ENCODE measurements at regions not wholly inside any gene's neighbourhood (a gene's known extent, or its start where the extent isn't known, plus 50 kb on each side); places are given as distances from the start of the nearest gene placed in this dataset.

- DNase-seq (ENCODE audit: low read depth), result no peak
Observed at GRCh38 chr7:115883629-115884028, 146.9 kb downstream of the TFEC start.

GRCh38 chr7:115881476-115881875 lies 149.1 kb downstream of the TFEC start:
- no peak for DNase-seq (ENCODE audit: low read depth)

- no peak for DNase-seq (ENCODE audit: low read depth)
Observed at GRCh38 chr7:115879171-115879570, 151.4 kb downstream of the TFEC start.

- DNase-seq (ENCODE audit: low read depth), result peak; percentile 48
Observed at GRCh38 chr7:115869801-115870200, 160.8 kb downstream of the TFEC start.

GRCh38 chr7:115869190-115869589 lies 161.4 kb downstream of the TFEC start:
- peak; percentile 26 for DNase-seq (ENCODE audit: low read depth)

GRCh38 chr7:115868369-115868768 lies 162.2 kb downstream of the TFEC start:
- DNase-seq (ENCODE audit: low read depth), result no peak

- no peak for DNase-seq (ENCODE audit: low read depth)
Observed at GRCh38 chr7:115864082-115864481, 166.5 kb downstream of the TFEC start.

GRCh38 chr7:115851291-115851690 lies 179.3 kb downstream of the TFEC start:
- peak; percentile 67 for DNase-seq (ENCODE audit: low read depth)

GRCh38 chr7:115850774-115851173 lies 179.8 kb downstream of the TFEC start:
- no peak for DNase-seq (ENCODE audit: low read depth)

GRCh38 chr7:115844857-115845256 lies 185.7 kb downstream of the TFEC start:
- DNase-seq (ENCODE audit: low read depth), result peak; percentile 71

GRCh38 chr7:115840702-115841101 lies 189.9 kb downstream of the TFEC start:
- DNase-seq (ENCODE audit: low read depth), result no peak

- peak; percentile 27 for DNase-seq (ENCODE audit: low read depth)
Observed at GRCh38 chr7:115838829-115839228, 191.7 kb downstream of the TFEC start.

- no peak for DNase-seq (ENCODE audit: low read depth)
Observed at GRCh38 chr7:115831371-115831770, 199.2 kb downstream of the TFEC start.

- DNase-seq (ENCODE audit: low read depth), result no peak
Observed at GRCh38 chr7:115827305-115828045, 203.1 kb downstream of the TFEC start.

- peak; percentile 61 for DNase-seq (ENCODE audit: low read depth)
Observed at GRCh38 chr7:115825456-115826115, 205.0 kb downstream of the TFEC start.

- DNase-seq (ENCODE audit: low read depth), result no peak
Observed at GRCh38 chr7:115822801-115823200, 207.8 kb downstream of the TFEC start.

- DNase-seq (ENCODE audit: low read depth), result no peak
Observed at GRCh38 chr7:115822380-115822779, 208.2 kb downstream of the TFEC start.

GRCh38 chr7:115816318-115816974 lies 214.1 kb downstream of the TFEC start:
- no peak for DNase-seq (ENCODE audit: low read depth)

GRCh38 chr7:115812794-115813193 lies 217.8 kb downstream of the TFEC start:
- DNase-seq (ENCODE audit: low read depth), result no peak

GRCh38 chr7:115805458-115805857 lies 225.1 kb downstream of the TFEC start:
- no peak for DNase-seq (ENCODE audit: low read depth)

- DNase-seq (ENCODE audit: low read depth), result no peak
Observed at GRCh38 chr7:115802415-115802814, 228.1 kb downstream of the TFEC start.

GRCh38 chr7:115799430-115799829 lies 231.1 kb downstream of the TFEC start:
- DNase-seq (ENCODE audit: low read depth), result no peak

Data from amniotic epithelial cell (primary cell).